ENCODE measurements at regions not wholly inside any gene's neighbourhood (a gene's known extent, or its start where the extent isn't known, plus 50 kb on each side); places are given as distances from the start of the nearest gene placed in this dataset.

- Histone ChIP-seq H3K4me3 (ENCODE audit: low read length) (no peak overlapping the region), H3F3A (ENCODE audit: control insufficient read depth, insufficient read depth) (no peaks in the 10 kb centered on the region), H3K4me2 (ENCODE audit: low read length) (no peak overlapping the region), H3K27me3 (ENCODE audit: control insufficient read depth, low read length) (no peaks in the 10 kb centered on the region), H4K20me1 (ENCODE audit: control insufficient read depth, insufficient read depth, low read depth, low read length) (no peaks in the 10 kb centered on the region), H3K4me1 (ENCODE audit: control insufficient read depth, low read length) (no peaks in the 10 kb centered on the region), H3K79me2 (ENCODE audit: control insufficient read depth, low read length) (no peaks in the 10 kb centered on the region), H3K9me2 (replicated peaks; ENCODE audit: control insufficient read depth, low read length) (no peaks in the 10 kb centered on the region), H3K36me3 (ENCODE audit: control insufficient read depth, low read length) (no peaks in the 10 kb centered on the region), H3K9me3 (ENCODE audit: control insufficient read depth, insufficient read depth, low read length) (peaks cover 5% of the 10 kb centered on the region; the same call in 1 of the 2 replicates), H3K27ac (ENCODE audit: low read depth, low read length) (no peak overlapping the region)
- no peak for TF ChIP-seq EZH2phosphoT487 (IDR thresholded peaks at IDR 0.05; ENCODE audit: borderline replicate concordance, low read length)
- TF ChIP-seq CTCF (IDR thresholded peaks at IDR 0.05; ENCODE audit: low read depth, low read length, poor library complexity, severe bottlenecking), result no peak
Observed at GRCh38 chr4:152143806-152144205, 383.0 kb upstream of the GATB start.

- Histone ChIP-seq H3K9me3 (ENCODE audit: control insufficient read depth, insufficient read depth, low read length) (no peaks in the 10 kb centered on the region), H3K79me2 (ENCODE audit: control insufficient read depth, low read length) (no peaks in the 10 kb centered on the region), H3K4me1 (ENCODE audit: control insufficient read depth, low read length) (no peaks in the 10 kb centered on the region), H3F3A (ENCODE audit: control insufficient read depth, insufficient read depth) (no peaks in the 10 kb centered on the region), H3K27ac (ENCODE audit: low read depth, low read length) (no peak overlapping the region), H3K9me2 (replicated peaks; ENCODE audit: control insufficient read depth, low read length) (no peaks in the 10 kb centered on the region), H4K20me1 (ENCODE audit: control insufficient read depth, insufficient read depth, low read depth, low read length) (no peaks in the 10 kb centered on the region), H3K27me3 (ENCODE audit: control insufficient read depth, low read length) (no peaks in the 10 kb centered on the region), H3K36me3 (ENCODE audit: control insufficient read depth, low read length) (no peaks in the 10 kb centered on the region), H3K4me2 (ENCODE audit: low read length) (no peak overlapping the region), H3K4me3 (ENCODE audit: low read length) (no peak overlapping the region)
- no peak for TF ChIP-seq CTCF (IDR thresholded peaks at IDR 0.05; ENCODE audit: low read depth, low read length, poor library complexity, severe bottlenecking)
- TF ChIP-seq EZH2phosphoT487 (IDR thresholded peaks at IDR 0.05; ENCODE audit: borderline replicate concordance, low read length), result no peak
Observed at GRCh38 chr4:152138451-152138850, 377.6 kb upstream of the GATB start.

- Histone ChIP-seq H3F3A (ENCODE audit: control insufficient read depth, insufficient read depth) (no peaks in the 10 kb centered on the region), H3K9me2 (replicated peaks; ENCODE audit: control insufficient read depth, low read length) (no peaks in the 10 kb centered on the region), H3K4me1 (ENCODE audit: control insufficient read depth, low read length) (no peaks in the 10 kb centered on the region), H3K27me3 (ENCODE audit: control insufficient read depth, low read length) (no peaks in the 10 kb centered on the region), H4K20me1 (ENCODE audit: control insufficient read depth, insufficient read depth, low read depth, low read length) (no peaks in the 10 kb centered on the region), H3K9me3 (ENCODE audit: control insufficient read depth, insufficient read depth, low read length) (no peaks in the 10 kb centered on the region), H3K4me3 (ENCODE audit: low read length) (no peak overlapping the region), H3K79me2 (ENCODE audit: control insufficient read depth, low read length) (no peaks in the 10 kb centered on the region), H3K36me3 (ENCODE audit: control insufficient read depth, low read length) (no peaks in the 10 kb centered on the region), H3K27ac (ENCODE audit: low read depth, low read length) (no peak overlapping the region), H3K4me2 (ENCODE audit: low read length) (no peak overlapping the region)
- TF ChIP-seq CTCF (IDR thresholded peaks at IDR 0.05; ENCODE audit: low read depth, low read length, poor library complexity, severe bottlenecking), result no peak
- TF ChIP-seq EZH2phosphoT487 (IDR thresholded peaks at IDR 0.05; ENCODE audit: borderline replicate concordance, low read length), result no peak
Observed at GRCh38 chr4:152132776-152133175, 372.0 kb upstream of the GATB start.

- Histone ChIP-seq H3K4me2 (ENCODE audit: low read length) (no peak overlapping the region), H3K9me2 (replicated peaks; ENCODE audit: control insufficient read depth, low read length) (no peaks in the 10 kb centered on the region), H4K20me1 (ENCODE audit: control insufficient read depth, insufficient read depth, low read depth, low read length) (no peaks in the 10 kb centered on the region), H3K27me3 (ENCODE audit: control insufficient read depth, low read length) (no peaks in the 10 kb centered on the region), H3K79me2 (ENCODE audit: control insufficient read depth, low read length) (no peaks in the 10 kb centered on the region), H3K4me3 (ENCODE audit: low read length) (no peak overlapping the region), H3K36me3 (ENCODE audit: control insufficient read depth, low read length) (no peaks in the 10 kb centered on the region), H3K9me3 (ENCODE audit: control insufficient read depth, insufficient read depth, low read length) (no peaks in the 10 kb centered on the region), H3F3A (ENCODE audit: control insufficient read depth, insufficient read depth) (no peaks in the 10 kb centered on the region), H3K4me1 (ENCODE audit: control insufficient read depth, low read length) (no peaks in the 10 kb centered on the region), H3K27ac (ENCODE audit: low read depth, low read length) (no peak overlapping the region)
- TF ChIP-seq CTCF (IDR thresholded peaks at IDR 0.05; ENCODE audit: low read depth, low read length, poor library complexity, severe bottlenecking) (no peak), EZH2phosphoT487 (IDR thresholded peaks at IDR 0.05; ENCODE audit: borderline replicate concordance, low read length) (no peak)
Observed at GRCh38 chr4:152128356-152128755, 367.5 kb upstream of the GATB start.

Data from DOHH2 (cell line).